ENCODE measurements at regions not wholly inside any gene's neighbourhood (a gene's known extent, or its start where the extent isn't known, plus 50 kb on each side); places are given as distances from the start of the nearest gene placed in this dataset.
"Not testable (repeated sequence)": the region's sequence is repeated elsewhere in the genome, so short reads cannot be mapped to it uniquely, and the experiment has no call there.

- DNase-seq, result no peak
Measured at GRCh38 chr11:87866951-87867350, 308.3 kb downstream of the RAB38 start.

GRCh38 chr11:87861030-87861429 is 314.2 kb downstream of the RAB38 start:
- DNase-seq, result no peak

- DNase-seq, result no peak
Measured at GRCh38 chr11:87859636-87860035, 315.6 kb downstream of the RAB38 start.

GRCh38 chr11:87851827-87852226 is 323.4 kb downstream of the RAB38 start:
- no peak for DNase-seq

- DNase-seq, result no peak
Measured at GRCh38 chr11:87851234-87851633, 324.0 kb downstream of the RAB38 start.

- DNase-seq, result no peak
Measured at GRCh38 chr11:87849216-87849615, 326.0 kb downstream of the RAB38 start.

GRCh38 chr11:87840786-87841185 is 334.5 kb downstream of the RAB38 start:
- DNase-seq, result no peak

GRCh38 chr11:87832211-87832610 is 343.0 kb downstream of the RAB38 start:
- DNase-seq, result no peak

GRCh38 chr11:87820011-87820410 is 355.2 kb downstream of the RAB38 start:
- no peak for DNase-seq

- no peak for DNase-seq
Measured at GRCh38 chr11:87819151-87819550, 356.1 kb downstream of the RAB38 start.

GRCh38 chr11:87812571-87813365 is 362.5 kb downstream of the RAB38 start:
- no peak for DNase-seq

GRCh38 chr11:87810486-87810885 is 364.8 kb downstream of the RAB38 start:
- DNase-seq, result no peak

- no peak for DNase-seq
Measured at GRCh38 chr11:87809256-87809655, 366.0 kb downstream of the RAB38 start.

- no peak for DNase-seq
Measured at GRCh38 chr11:87804176-87804575, 371.1 kb downstream of the RAB38 start.

GRCh38 chr11:87803748-87804147 is 371.5 kb downstream of the RAB38 start:
- no peak for DNase-seq

GRCh38 chr11:87784862-87785261 is 390.4 kb downstream of the RAB38 start:
- not testable (repeated sequence) for DNase-seq

GRCh38 chr11:87780068-87780413 is 395.2 kb downstream of the RAB38 start:
- DNase-seq, result no peak

- DNase-seq, result no peak
Measured at GRCh38 chr11:87779276-87780067, 395.8 kb downstream of the RAB38 start.

GRCh38 chr11:87778357-87778756 is 396.9 kb downstream of the RAB38 start:
- no peak for DNase-seq

- no peak for DNase-seq
Measured at GRCh38 chr11:87775036-87775435, 400.2 kb downstream of the RAB38 start.

- DNase-seq, result no peak
Measured at GRCh38 chr11:87769661-87770060, 405.6 kb downstream of the RAB38 start.

- DNase-seq, result no peak
Measured at GRCh38 chr11:87767615-87768014, 407.6 kb downstream of the RAB38 start.

GRCh38 chr11:87764075-87764474 is 411.2 kb downstream of the RAB38 start:
- DNase-seq, result not testable (repeated sequence)

- DNase-seq, result no peak
Measured at GRCh38 chr11:87754685-87755084, 420.6 kb downstream of the RAB38 start.

Data from CD4-positive, alpha-beta T cell treated with Interleukin-1 beta for 1 hour (primary cell).